ENCODE measurements at regions not wholly inside any gene's neighbourhood (a gene's known extent, or its start where the extent isn't known, plus 50 kb on each side); places are given as distances from the start of the nearest gene placed in this dataset.

DNA sequence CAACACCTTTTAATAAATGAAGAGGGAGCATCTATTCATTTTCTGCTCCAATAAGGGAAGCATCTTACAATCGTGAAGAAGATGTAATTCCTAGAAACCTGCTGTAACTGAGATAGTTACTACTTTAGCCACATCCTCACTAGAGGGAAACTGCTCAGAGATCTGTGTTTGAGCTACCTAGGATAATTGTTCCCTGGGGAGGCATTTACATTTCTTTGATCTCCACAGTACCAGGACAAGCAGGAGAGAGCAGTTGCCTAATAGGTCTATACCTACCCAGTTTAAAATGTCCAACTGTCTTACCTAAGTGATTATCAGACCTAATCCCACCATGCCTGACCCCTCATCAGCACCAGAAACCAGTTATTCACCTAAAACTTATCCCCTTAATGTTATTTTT lies 196.9 kb downstream of the TUSC1 start:
- TF ChIP-seq, protein P1, sequence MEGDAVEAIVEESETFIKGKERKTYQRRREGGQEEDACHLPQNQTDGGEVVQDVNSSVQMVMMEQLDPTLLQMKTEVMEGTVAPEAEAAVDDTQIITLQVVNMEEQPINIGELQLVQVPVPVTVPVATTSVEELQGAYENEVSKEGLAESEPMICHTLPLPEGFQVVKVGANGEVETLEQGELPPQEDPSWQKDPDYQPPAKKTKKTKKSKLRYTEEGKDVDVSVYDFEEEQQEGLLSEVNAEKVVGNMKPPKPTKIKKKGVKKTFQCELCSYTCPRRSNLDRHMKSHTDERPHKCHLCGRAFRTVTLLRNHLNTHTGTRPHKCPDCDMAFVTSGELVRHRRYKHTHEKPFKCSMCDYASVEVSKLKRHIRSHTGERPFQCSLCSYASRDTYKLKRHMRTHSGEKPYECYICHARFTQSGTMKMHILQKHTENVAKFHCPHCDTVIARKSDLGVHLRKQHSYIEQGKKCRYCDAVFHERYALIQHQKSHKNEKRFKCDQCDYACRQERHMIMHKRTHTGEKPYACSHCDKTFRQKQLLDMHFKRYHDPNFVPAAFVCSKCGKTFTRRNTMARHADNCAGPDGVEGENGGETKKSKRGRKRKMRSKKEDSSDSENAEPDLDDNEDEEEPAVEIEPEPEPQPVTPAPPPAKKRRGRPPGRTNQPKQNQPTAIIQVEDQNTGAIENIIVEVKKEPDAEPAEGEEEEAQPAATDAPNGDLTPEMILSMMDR (conservative IDR thresholded peaks at IDR 0.05): no peak
- no peak for TF ChIP-seq ZFX (IDR thresholded peaks at IDR 0.05)

Data from C4-2B (cell line).